ENCODE measurements at regions not wholly inside any gene's neighbourhood (a gene's known extent, or its start where the extent isn't known, plus 50 kb on each side); places are given as distances from the start of the nearest gene placed in this dataset.

DNA sequence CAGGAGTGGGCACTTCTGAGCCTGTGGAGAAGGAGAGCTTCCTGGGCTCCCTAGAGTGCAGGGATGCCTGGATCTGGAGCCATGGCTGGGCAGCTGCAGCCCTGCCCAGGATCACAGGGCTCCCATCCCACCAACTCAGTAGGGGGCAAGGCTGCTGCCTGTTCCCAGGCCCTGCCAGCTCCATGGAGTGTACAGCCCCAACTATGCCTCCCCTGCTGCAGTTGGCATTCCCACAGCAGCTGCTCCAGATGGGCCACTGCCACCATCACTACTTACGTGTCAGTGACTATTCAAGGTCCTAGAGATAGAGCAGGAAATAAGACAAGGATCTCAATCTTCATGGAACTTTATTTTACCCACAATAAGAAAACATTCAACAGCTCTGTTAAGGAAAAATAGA lies 107.1 kb upstream of the TNPO1 start (continued):
- TF ChIP-seq ZNF462 (CRISPR knock-in tag; IDR thresholded peaks at IDR 0.05) (no peak), EZH2 (IDR thresholded peaks at IDR 0.05; ENCODE audit: low read depth, unreplicated experiment) (no peak)

DNA sequence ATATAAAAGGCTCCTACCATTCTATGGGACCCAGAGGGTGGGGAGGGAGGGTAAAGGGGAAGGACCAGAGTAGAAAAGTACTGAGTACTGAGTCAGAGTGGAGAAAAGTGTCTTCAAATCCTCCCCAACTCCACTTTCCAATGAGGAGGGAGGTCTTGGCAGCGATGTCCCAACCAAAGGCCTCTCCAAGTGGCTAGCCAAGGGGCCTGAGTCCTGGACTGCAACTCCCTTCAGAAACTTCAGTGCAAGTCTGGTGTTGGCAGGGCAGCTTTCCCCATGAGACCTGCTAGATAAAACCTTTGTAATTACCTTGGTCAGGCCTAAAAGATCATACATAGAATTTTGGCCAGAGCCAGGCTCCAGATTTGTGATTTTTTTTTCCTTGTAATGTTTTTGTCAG lies 111.3 kb upstream of the TNPO1 start:
- ATAC-seq = no peak
- H3K4me1 ChIP-seq (ENCODE audit: insufficient read depth) = no peaks in the 10 kb centered on the region
- H3K27me3 Mint-ChIP-seq (ENCODE audit: insufficient read depth, low read depth, poor library complexity) = no peaks in the 10 kb centered on the region
- no peak for TF ChIP-seq ZNF462 (CRISPR knock-in tag; IDR thresholded peaks at IDR 0.05)
- TF ChIP-seq CREB1 (CRISPR knock-in tag; IDR thresholded peaks at IDR 0.05; ENCODE audit: low read depth) = no peak
- TF ChIP-seq EZH2 (IDR thresholded peaks at IDR 0.05; ENCODE audit: low read depth, unreplicated experiment) = no peak
- TF ChIP-seq, protein P1, sequence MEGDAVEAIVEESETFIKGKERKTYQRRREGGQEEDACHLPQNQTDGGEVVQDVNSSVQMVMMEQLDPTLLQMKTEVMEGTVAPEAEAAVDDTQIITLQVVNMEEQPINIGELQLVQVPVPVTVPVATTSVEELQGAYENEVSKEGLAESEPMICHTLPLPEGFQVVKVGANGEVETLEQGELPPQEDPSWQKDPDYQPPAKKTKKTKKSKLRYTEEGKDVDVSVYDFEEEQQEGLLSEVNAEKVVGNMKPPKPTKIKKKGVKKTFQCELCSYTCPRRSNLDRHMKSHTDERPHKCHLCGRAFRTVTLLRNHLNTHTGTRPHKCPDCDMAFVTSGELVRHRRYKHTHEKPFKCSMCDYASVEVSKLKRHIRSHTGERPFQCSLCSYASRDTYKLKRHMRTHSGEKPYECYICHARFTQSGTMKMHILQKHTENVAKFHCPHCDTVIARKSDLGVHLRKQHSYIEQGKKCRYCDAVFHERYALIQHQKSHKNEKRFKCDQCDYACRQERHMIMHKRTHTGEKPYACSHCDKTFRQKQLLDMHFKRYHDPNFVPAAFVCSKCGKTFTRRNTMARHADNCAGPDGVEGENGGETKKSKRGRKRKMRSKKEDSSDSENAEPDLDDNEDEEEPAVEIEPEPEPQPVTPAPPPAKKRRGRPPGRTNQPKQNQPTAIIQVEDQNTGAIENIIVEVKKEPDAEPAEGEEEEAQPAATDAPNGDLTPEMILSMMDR (conservative IDR thresholded peaks at IDR 0.05; ENCODE audit: low read depth in 2 of 2) = no peak
- no peak for TF ChIP-seq STAT1 (IDR thresholded peaks at IDR 0.05; ENCODE audit: unreplicated experiment)
- no peak for TF ChIP-seq JUNB (IDR thresholded peaks at IDR 0.05; ENCODE audit: unreplicated experiment)
- TF ChIP-seq POLR2AphosphoS5 (IDR thresholded peaks at IDR 0.05; ENCODE audit: low read depth) = no peak
- no peak for TF ChIP-seq EZH2phosphoT487 (IDR thresholded peaks at IDR 0.05; ENCODE audit: unreplicated experiment)

More for the DNA sequence above, 111.3 kb upstream of the TNPO1 start:
- H4K20me1 ChIP-seq (replicated peaks; ENCODE audit: insufficient read depth) = no peaks in the 10 kb centered on the region
- no peaks in the 10 kb centered on the region for H3F3A ChIP-seq (replicated peaks; ENCODE audit: low read depth)
- H3K4me1 Mint-ChIP-seq = no peaks in the 10 kb centered on the region; the same call in 2 of the 3 replicates
- H3K9me2 ChIP-seq (ENCODE audit: insufficient read depth) = no peaks in the 10 kb centered on the region
- H3K4me3 Mint-ChIP-seq = no peak overlapping the region
- no peak overlapping the region for H3K27ac Mint-ChIP-seq
- H2AFZ ChIP-seq = no peak overlapping the region
- DNase-seq (ENCODE audit: low spot score) = no peak
- H3K27ac ChIP-seq (ENCODE audit: low read depth) = no peak overlapping the region
- no peaks in the 10 kb centered on the region for H3K79me2 ChIP-seq (replicated peaks; ENCODE audit: insufficient read depth)
- H3K4me2 ChIP-seq = no peak overlapping the region
- H3K36me3 ChIP-seq (ENCODE audit: insufficient read depth) = no peaks in the 10 kb centered on the region
- H3K27me3 ChIP-seq (ENCODE audit: insufficient read depth) = no peaks in the 10 kb centered on the region
- peaks cover 8% of the 10 kb centered on the region for H3K9me3 Mint-ChIP-seq
- peaks cover 3% of the 10 kb centered on the region; the same call in 1 of the 3 replicates for H3K36me3 Mint-ChIP-seq (ENCODE audit: low read depth)
- H3K4me3 ChIP-seq = no peak overlapping the region
